Uterus (tissue), 2 donors: ENCODE measurements at regions not wholly inside any gene's neighbourhood (a gene's known extent, or its start where the extent isn't known, plus 50 kb on each side); places are given as distances from the start of the nearest gene placed in this dataset.

Experiments
- CTCF ChIP-seq, 4 experiments: fragments of 200-600 bp in 2 of 4; fragments of 450-650 bp in 2 of 4; sonication (generic) in 2 of 4; IDR thresholded peaks; one replicate each; pipeline ENCODE4 v1.5.1; 2016 to 2019; ENCODE audit warnings: antibody characterized with exemption in 4 of 4, mild to moderate bottlenecking in 2 of 4, moderate library complexity in 1 of 4
- POLR2A ChIP-seq, 2 donors: fragments of 450-650 bp; IDR thresholded peaks; one replicate each; pipeline ENCODE4 v1.6.1; 2016; ENCODE audit warnings: antibody characterized with exemption in 2 of 2, mild to moderate bottlenecking in 1 of 2, moderate library complexity in 1 of 2

DNA sequence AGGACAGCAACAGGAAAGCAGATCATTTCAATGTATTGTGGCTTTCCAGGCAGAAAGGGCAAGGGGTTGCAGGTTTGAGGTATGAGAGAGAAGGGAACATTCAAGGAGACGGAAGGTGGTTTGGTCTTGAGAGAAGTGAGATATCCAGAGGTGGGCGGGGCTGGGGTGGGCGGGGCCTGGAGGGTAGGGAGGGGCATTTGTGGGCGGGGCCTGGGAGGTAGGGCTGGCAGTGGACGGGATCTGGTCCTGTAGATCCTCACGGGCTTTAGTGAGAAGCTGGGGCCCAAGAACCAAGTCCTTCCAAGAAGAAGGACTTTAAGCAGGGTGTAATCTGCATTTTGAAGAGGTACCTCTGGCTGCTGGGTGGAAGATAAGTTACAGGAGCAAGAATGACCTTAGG lies 199.2 kb downstream of the MN1 start:
- no peak for TF ChIP-seq CTCF (IDR thresholded peaks at IDR 0.05)
- no peak for TF ChIP-seq POLR2A (IDR thresholded peaks at IDR 0.05)
